ENCODE measurements at regions not wholly inside any gene's neighbourhood (a gene's known extent, or its start where the extent isn't known, plus 50 kb on each side); places are given as distances from the start of the nearest gene placed in this dataset.

GRCh38 chr3:168813225-168813802 is 717.6 kb upstream of the GOLIM4 start:
- no peaks in the 10 kb centered on the region for H3K4me1 ChIP-seq (ENCODE audit: control insufficient read depth in 5 of 5, insufficient read depth in 5 of 5, low read length in 5 of 5)
- H3K4me3 ChIP-seq: no peak overlapping the region
- H3K9ac ChIP-seq (ENCODE audit: insufficient read depth in 1 of 2, low read length in 2 of 2): no peak overlapping the region
- ATAC-seq (ENCODE audit: insufficient read depth, low FRiP score) (no peak), DNase-seq (no peak)
- H3K9me3 ChIP-seq (ENCODE audit: control insufficient read depth in 4 of 4, insufficient read depth in 3 of 4, low read length in 3 of 4): no peaks in the 10 kb centered on the region
- no peaks in the 10 kb centered on the region for H3K36me3 ChIP-seq (ENCODE audit: control insufficient read depth in 4 of 4, insufficient read depth in 4 of 4, low read length in 4 of 4)
- WGBS, 2 donors: 92 to 96% methylated on average over 2 of the region's 2 CpGs
- TF ChIP-seq CTCF (IDR thresholded peaks at IDR 0.05; ENCODE audit: control extremely low read depth, extremely low read depth): no peak
- no peak overlapping the region for H3K27ac ChIP-seq (ENCODE audit: low read depth in 1 of 2, low read length in 1 of 2)
- no peaks in the 10 kb centered on the region for H3K27me3 ChIP-seq (ENCODE audit: control insufficient read depth in 3 of 3, insufficient read depth in 3 of 3, low read length in 2 of 3)

- TF ChIP-seq CTCF (IDR thresholded peaks at IDR 0.05; ENCODE audit: control extremely low read depth, extremely low read depth): no peak
- Histone ChIP-seq H3K27ac (ENCODE audit: low read depth in 1 of 2, low read length in 1 of 2) (no peak overlapping the region), H3K4me1 (ENCODE audit: control insufficient read depth in 5 of 5, insufficient read depth in 5 of 5, low read length in 5 of 5) (peaks cover 0 to 4% (median 0%) of the 10 kb centered on the region in 5 donors), H3K9me3 (ENCODE audit: control insufficient read depth in 4 of 4, insufficient read depth in 3 of 4, low read length in 3 of 4) (no peaks in the 10 kb centered on the region), H3K9ac (ENCODE audit: insufficient read depth in 1 of 2, low read length in 2 of 2) (no peak overlapping the region), H3K4me3 (no peak overlapping the region), H3K27me3 (ENCODE audit: control insufficient read depth in 3 of 3, insufficient read depth in 3 of 3, low read length in 2 of 3) (no peaks in the 10 kb centered on the region), H3K36me3 (ENCODE audit: control insufficient read depth in 4 of 4, insufficient read depth in 4 of 4, low read length in 4 of 4) (no peaks in the 10 kb centered on the region)
- WGBS, 2 donors: 77 to 88% methylated on average over 3 of the region's 3 CpGs
- DNase-seq (no peak), ATAC-seq (ENCODE audit: insufficient read depth, low FRiP score) (no peak)
Measured at GRCh38 chr3:168812234-168812633, 716.5 kb upstream of the GOLIM4 start.

- H3K4me3 ChIP-seq: no peak overlapping the region
- H3K9ac ChIP-seq (ENCODE audit: insufficient read depth in 1 of 2, low read length in 2 of 2): no peak overlapping the region
- no peak for TF ChIP-seq CTCF (IDR thresholded peaks at IDR 0.05; ENCODE audit: control extremely low read depth, extremely low read depth)
- H3K27me3 ChIP-seq (ENCODE audit: control insufficient read depth in 3 of 3, insufficient read depth in 3 of 3, low read length in 2 of 3): no peaks in the 10 kb centered on the region
- no peak overlapping the region for H3K27ac ChIP-seq (ENCODE audit: low read depth in 1 of 2, low read length in 1 of 2)
- ATAC-seq (ENCODE audit: insufficient read depth, low FRiP score) (no peak), DNase-seq (no peak)
- H3K4me1 ChIP-seq (ENCODE audit: control insufficient read depth in 5 of 5, insufficient read depth in 5 of 5, low read length in 5 of 5): peaks cover 0 to 15% (median 4%) of the 10 kb centered on the region in 5 donors
- 92 to 93% methylated on average over 3 of the region's 3 CpGs for WGBS, 2 donors
- H3K9me3 ChIP-seq (ENCODE audit: control insufficient read depth in 4 of 4, insufficient read depth in 3 of 4, low read length in 3 of 4): no peaks in the 10 kb centered on the region
- H3K36me3 ChIP-seq (ENCODE audit: control insufficient read depth in 4 of 4, insufficient read depth in 4 of 4, low read length in 4 of 4): no peaks in the 10 kb centered on the region
Measured at GRCh38 chr3:168808596-168808995, 712.9 kb upstream of the GOLIM4 start.

GRCh38 chr3:168807448-168807847 is 711.7 kb upstream of the GOLIM4 start:
- DNase-seq (peak in 1 of 3 donors; percentile 22), ATAC-seq (ENCODE audit: insufficient read depth, low FRiP score) (no peak)
- H3K9me3 ChIP-seq (ENCODE audit: control insufficient read depth in 4 of 4, insufficient read depth in 3 of 4, low read length in 3 of 4): no peaks in the 10 kb centered on the region
- H3K27me3 ChIP-seq (ENCODE audit: control insufficient read depth in 3 of 3, insufficient read depth in 3 of 3, low read length in 2 of 3): no peaks in the 10 kb centered on the region
- TF ChIP-seq CTCF (IDR thresholded peaks at IDR 0.05; ENCODE audit: control extremely low read depth, extremely low read depth): no peak
- peaks cover 0 to 15% (median 4%) of the 10 kb centered on the region in 5 donors for H3K4me1 ChIP-seq (ENCODE audit: control insufficient read depth in 5 of 5, insufficient read depth in 5 of 5, low read length in 5 of 5)
- peak overlapping the region in 1 of 2 donors; percentile 38 for H3K9ac ChIP-seq (ENCODE audit: insufficient read depth in 1 of 2, low read length in 2 of 2)
- H3K27ac ChIP-seq (ENCODE audit: low read depth in 1 of 2, low read length in 1 of 2): no peak overlapping the region
- 52 to 76% methylated on average over 4 of the region's 4 CpGs for WGBS, 2 donors
- no peak overlapping the region for H3K4me3 ChIP-seq
- H3K36me3 ChIP-seq (ENCODE audit: control insufficient read depth in 4 of 4, insufficient read depth in 4 of 4, low read length in 4 of 4): no peaks in the 10 kb centered on the region
